ENCODE measurements at regions not wholly inside any gene's neighbourhood (a gene's known extent, or its start where the extent isn't known, plus 50 kb on each side); places are given as distances from the start of the nearest gene placed in this dataset.

DNA sequence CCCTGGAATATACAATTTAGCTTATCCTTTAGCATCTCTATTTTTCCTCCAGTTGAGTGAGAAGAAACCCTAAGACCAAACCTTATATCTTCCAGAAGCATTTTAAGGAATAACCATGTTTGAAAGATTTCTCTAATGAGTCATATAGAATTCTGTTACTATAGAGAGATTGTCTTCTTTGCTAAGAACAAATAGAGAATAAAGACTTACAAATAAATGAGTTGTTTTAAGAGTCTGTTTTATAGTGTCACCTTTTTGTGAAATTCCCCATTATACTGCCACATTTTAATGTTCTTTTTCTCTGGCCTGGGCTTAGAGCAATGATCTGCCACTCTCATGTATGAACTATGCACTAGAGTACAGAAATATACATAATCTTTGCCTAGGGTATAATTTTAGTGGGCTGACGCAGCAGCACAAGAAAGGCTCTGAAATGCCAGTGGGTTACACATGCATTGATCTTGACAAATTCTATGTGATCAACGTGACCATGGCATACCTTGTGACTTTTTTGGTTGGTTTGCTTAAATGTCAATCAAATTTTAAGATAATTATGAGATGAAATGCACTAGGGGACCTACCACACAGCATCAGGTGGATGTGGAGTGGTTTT is 145.1 kb upstream of the MKLN1 start:
- TF ChIP-seq, protein P1, sequence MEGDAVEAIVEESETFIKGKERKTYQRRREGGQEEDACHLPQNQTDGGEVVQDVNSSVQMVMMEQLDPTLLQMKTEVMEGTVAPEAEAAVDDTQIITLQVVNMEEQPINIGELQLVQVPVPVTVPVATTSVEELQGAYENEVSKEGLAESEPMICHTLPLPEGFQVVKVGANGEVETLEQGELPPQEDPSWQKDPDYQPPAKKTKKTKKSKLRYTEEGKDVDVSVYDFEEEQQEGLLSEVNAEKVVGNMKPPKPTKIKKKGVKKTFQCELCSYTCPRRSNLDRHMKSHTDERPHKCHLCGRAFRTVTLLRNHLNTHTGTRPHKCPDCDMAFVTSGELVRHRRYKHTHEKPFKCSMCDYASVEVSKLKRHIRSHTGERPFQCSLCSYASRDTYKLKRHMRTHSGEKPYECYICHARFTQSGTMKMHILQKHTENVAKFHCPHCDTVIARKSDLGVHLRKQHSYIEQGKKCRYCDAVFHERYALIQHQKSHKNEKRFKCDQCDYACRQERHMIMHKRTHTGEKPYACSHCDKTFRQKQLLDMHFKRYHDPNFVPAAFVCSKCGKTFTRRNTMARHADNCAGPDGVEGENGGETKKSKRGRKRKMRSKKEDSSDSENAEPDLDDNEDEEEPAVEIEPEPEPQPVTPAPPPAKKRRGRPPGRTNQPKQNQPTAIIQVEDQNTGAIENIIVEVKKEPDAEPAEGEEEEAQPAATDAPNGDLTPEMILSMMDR (IDR thresholded peaks at IDR 0.05) = no peak
- TF ChIP-seq POLR2AphosphoS5 (IDR thresholded peaks at IDR 0.05) = no peak
- no peak for TF ChIP-seq EP300 (IDR thresholded peaks at IDR 0.05)

All from sigmoid colon (tissue), 4 donors.